ENCODE measurements at regions not wholly inside any gene's neighbourhood (a gene's known extent, or its start where the extent isn't known, plus 50 kb on each side); places are given as distances from the start of the nearest gene placed in this dataset.

DNA sequence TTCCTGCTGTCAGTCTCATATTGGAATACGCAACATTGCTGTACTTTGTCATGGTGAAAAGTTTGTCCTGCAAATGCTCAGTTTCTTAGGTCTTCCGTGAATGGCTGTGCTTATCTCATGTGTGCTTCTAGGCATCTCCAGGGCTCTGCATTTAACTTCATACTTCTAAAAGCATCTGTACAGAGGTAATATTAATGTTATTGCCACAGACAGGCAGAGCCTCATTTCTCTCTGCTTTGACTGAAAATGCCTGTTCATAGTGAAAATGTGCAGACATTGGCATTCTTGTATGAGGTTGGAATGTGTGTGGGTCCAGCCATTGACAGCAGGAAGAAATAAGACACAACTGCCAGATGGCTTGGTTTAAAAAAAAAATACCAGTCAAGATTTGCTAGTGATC, 140.1 kb upstream of the TTC29 start (continued):
- TF ChIP-seq, protein P1, sequence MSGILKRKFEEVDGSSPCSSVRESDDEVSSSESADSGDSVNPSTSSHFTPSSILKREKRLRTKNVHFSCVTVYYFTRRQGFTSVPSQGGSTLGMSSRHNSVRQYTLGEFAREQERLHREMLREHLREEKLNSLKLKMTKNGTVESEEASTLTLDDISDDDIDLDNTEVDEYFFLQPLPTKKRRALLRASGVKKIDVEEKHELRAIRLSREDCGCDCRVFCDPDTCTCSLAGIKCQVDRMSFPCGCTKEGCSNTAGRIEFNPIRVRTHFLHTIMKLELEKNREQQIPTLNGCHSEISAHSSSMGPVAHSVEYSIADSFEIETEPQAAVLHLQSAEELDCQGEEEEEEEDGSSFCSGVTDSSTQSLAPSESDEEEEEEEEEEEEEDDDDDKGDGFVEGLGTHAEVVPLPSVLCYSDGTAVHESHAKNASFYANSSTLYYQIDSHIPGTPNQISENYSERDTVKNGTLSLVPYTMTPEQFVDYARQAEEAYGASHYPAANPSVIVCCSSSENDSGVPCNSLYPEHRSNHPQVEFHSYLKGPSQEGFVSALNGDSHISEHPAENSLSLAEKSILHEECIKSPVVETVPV (CRISPR knock-in tag; IDR thresholded peaks at IDR 0.05): no peak
- TF ChIP-seq ZNF8 (CRISPR knock-in tag; IDR thresholded peaks at IDR 0.05) (no peak), RARB (CRISPR knock-in tag; IDR thresholded peaks at IDR 0.05) (no peak), GLIS3 (CRISPR knock-in tag; IDR thresholded peaks at IDR 0.05) (no peak), CSDC2 (CRISPR knock-in tag; IDR thresholded peaks at IDR 0.05) (peak; percentile 40; the same call in 1 of the 2 replicates), ISL1 (CRISPR knock-in tag; IDR thresholded peaks at IDR 0.05) (peak; percentile 89), ZFP3 (CRISPR knock-in tag; IDR thresholded peaks at IDR 0.05) (no peak), TCF4 (CRISPR knock-in tag; IDR thresholded peaks at IDR 0.05; ENCODE audit: borderline replicate concordance) (peak; percentile 80), ZNF565 (CRISPR knock-in tag; conservative IDR thresholded peaks at IDR 0.05; ENCODE audit: low read depth) (no peak), BACH2 (CRISPR knock-in tag; IDR thresholded peaks at IDR 0.05; ENCODE audit: borderline replicate concordance) (no peak), ZNF70 (CRISPR knock-in tag; IDR thresholded peaks at IDR 0.05) (no peak), PPARA (CRISPR knock-in tag; IDR thresholded peaks at IDR 0.05; ENCODE audit: borderline replicate concordance) (no peak)
- TF ChIP-seq, protein P2, sequence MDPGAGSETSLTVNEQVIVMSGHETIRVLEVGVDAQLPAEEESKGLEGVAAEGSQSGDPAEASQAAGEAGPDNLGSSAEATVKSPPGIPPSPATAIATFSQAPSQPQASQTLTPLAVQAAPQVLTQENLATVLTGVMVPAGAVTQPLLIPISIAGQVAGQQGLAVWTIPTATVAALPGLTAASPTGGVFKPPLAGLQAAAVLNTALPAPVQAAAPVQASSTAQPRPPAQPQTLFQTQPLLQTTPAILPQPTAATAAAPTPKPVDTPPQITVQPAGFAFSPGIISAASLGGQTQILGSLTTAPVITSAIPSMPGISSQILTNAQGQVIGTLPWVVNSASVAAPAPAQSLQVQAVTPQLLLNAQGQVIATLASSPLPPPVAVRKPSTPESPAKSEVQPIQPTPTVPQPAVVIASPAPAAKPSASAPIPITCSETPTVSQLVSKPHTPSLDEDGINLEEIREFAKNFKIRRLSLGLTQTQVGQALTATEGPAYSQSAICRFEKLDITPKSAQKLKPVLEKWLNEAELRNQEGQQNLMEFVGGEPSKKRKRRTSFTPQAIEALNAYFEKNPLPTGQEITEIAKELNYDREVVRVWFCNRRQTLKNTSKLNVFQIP (CRISPR knock-in tag; IDR thresholded peaks at IDR 0.05; ENCODE audit: borderline replicate concordance, low read depth): no peak

DNA sequence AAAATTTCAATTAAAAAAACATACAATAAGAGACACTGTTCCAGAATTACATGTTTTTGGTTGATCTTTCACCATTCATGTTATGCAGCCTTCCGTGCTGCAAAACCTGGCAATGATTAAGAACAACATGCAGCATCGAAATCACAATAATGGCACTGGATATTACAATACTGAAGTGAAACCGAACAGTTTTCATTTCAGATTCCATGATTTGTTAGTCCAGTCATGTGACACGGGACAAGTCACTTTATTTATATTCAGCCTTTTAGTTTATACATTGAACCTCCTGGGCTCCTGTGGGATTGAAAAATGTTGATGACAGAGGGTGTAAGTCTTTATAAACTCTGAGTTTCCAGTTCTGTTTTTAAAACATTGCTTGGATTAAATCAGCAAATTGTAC, 142.5 kb upstream of the TTC29 start:
- TF ChIP-seq ZNF565 (CRISPR knock-in tag; conservative IDR thresholded peaks at IDR 0.05; ENCODE audit: low read depth): no peak
- TF ChIP-seq ISL1 (CRISPR knock-in tag; IDR thresholded peaks at IDR 0.05): no peak
- TF ChIP-seq, protein P3, sequence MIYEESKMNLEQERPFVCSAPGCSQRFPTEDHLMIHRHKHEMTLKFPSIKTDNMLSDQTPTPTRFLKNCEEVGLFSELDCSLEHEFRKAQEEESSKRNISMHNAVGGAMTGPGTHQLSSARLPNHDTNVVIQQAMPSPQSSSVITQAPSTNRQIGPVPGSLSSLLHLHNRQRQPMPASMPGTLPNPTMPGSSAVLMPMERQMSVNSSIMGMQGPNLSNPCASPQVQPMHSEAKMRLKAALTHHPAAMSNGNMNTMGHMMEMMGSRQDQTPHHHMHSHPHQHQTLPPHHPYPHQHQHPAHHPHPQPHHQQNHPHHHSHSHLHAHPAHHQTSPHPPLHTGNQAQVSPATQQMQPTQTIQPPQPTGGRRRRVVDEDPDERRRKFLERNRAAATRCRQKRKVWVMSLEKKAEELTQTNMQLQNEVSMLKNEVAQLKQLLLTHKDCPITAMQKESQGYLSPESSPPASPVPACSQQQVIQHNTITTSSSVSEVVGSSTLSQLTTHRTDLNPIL (CRISPR knock-in tag; IDR thresholded peaks at IDR 0.05; ENCODE audit: low read depth): no peak
- TF ChIP-seq, protein P2 (CRISPR knock-in tag; IDR thresholded peaks at IDR 0.05; ENCODE audit: borderline replicate concordance, low read depth): no peak
- TF ChIP-seq, protein P4, sequence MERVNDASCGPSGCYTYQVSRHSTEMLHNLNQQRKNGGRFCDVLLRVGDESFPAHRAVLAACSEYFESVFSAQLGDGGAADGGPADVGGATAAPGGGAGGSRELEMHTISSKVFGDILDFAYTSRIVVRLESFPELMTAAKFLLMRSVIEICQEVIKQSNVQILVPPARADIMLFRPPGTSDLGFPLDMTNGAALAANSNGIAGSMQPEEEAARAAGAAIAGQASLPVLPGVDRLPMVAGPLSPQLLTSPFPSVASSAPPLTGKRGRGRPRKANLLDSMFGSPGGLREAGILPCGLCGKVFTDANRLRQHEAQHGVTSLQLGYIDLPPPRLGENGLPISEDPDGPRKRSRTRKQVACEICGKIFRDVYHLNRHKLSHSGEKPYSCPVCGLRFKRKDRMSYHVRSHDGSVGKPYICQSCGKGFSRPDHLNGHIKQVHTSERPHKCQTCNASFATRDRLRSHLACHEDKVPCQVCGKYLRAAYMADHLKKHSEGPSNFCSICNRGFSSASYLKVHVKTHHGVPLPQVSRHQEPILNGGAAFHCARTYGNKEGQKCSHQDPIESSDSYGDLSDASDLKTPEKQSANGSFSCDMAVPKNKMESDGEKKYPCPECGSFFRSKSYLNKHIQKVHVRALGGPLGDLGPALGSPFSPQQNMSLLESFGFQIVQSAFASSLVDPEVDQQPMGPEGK (CRISPR knock-in tag; IDR thresholded peaks at IDR 0.05; ENCODE audit: borderline replicate concordance): no peak
- no peak for TF ChIP-seq ESRRG (CRISPR knock-in tag; IDR thresholded peaks at IDR 0.05)
- TF ChIP-seq GLIS3 (CRISPR knock-in tag; IDR thresholded peaks at IDR 0.05): no peak
- TF ChIP-seq CSDC2 (CRISPR knock-in tag; IDR thresholded peaks at IDR 0.05): no peak
- TF ChIP-seq TOX (CRISPR knock-in tag; IDR thresholded peaks at IDR 0.05; ENCODE audit: borderline replicate concordance): no peak
- TF ChIP-seq OSR1 (CRISPR knock-in tag; IDR thresholded peaks at IDR 0.05): no peak
- TF ChIP-seq TCF4 (CRISPR knock-in tag; IDR thresholded peaks at IDR 0.05; ENCODE audit: borderline replicate concordance): no peak
- TF ChIP-seq SNAI2 (CRISPR knock-in tag; IDR thresholded peaks at IDR 0.05): no peak
- TF ChIP-seq ZNF8 (CRISPR knock-in tag; IDR thresholded peaks at IDR 0.05): no peak
- no peak for TF ChIP-seq BACH2 (CRISPR knock-in tag; IDR thresholded peaks at IDR 0.05; ENCODE audit: borderline replicate concordance)
- TF ChIP-seq ZFP3 (CRISPR knock-in tag; IDR thresholded peaks at IDR 0.05): no peak
- TF ChIP-seq ZC3H10 (CRISPR knock-in tag; IDR thresholded peaks at IDR 0.05): no peak

DNA sequence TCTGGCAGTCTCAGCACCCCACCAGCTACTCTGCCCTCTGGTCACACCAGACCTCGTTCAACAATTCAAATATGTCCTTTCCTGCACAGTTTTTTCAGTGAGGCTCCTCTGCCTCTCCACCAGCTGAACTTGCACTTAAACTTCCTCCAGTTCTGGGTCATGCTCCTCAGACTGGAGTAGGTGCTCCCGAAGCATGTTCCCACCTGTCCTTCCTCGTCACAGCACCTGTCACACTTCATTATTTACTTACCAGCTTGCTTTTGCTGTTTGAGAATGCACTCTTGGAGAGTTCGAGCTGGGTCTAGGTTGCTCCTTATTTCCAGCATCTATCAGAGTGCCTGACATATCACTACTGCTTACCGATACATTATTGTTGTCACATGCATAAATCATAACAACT, 144.8 kb upstream of the TTC29 start:
- ATAC-seq: no peak
- TF ChIP-seq BACH2 (CRISPR knock-in tag; IDR thresholded peaks at IDR 0.05; ENCODE audit: borderline replicate concordance) (no peak), ZFP3 (CRISPR knock-in tag; IDR thresholded peaks at IDR 0.05) (no peak), SNAI2 (CRISPR knock-in tag; IDR thresholded peaks at IDR 0.05) (no peak), ARNTL (CRISPR knock-in tag; IDR thresholded peaks at IDR 0.05; ENCODE audit: borderline replicate concordance, low read depth) (no peak), ZC3H10 (CRISPR knock-in tag; IDR thresholded peaks at IDR 0.05) (no peak), ISL1 (CRISPR knock-in tag; IDR thresholded peaks at IDR 0.05) (no peak), PPARA (CRISPR knock-in tag; IDR thresholded peaks at IDR 0.05; ENCODE audit: borderline replicate concordance) (no peak), CSDC2 (CRISPR knock-in tag; IDR thresholded peaks at IDR 0.05) (no peak), ZNF8 (CRISPR knock-in tag; IDR thresholded peaks at IDR 0.05) (no peak), ZNF70 (CRISPR knock-in tag; IDR thresholded peaks at IDR 0.05) (no peak)
- TF ChIP-seq, protein P5, sequence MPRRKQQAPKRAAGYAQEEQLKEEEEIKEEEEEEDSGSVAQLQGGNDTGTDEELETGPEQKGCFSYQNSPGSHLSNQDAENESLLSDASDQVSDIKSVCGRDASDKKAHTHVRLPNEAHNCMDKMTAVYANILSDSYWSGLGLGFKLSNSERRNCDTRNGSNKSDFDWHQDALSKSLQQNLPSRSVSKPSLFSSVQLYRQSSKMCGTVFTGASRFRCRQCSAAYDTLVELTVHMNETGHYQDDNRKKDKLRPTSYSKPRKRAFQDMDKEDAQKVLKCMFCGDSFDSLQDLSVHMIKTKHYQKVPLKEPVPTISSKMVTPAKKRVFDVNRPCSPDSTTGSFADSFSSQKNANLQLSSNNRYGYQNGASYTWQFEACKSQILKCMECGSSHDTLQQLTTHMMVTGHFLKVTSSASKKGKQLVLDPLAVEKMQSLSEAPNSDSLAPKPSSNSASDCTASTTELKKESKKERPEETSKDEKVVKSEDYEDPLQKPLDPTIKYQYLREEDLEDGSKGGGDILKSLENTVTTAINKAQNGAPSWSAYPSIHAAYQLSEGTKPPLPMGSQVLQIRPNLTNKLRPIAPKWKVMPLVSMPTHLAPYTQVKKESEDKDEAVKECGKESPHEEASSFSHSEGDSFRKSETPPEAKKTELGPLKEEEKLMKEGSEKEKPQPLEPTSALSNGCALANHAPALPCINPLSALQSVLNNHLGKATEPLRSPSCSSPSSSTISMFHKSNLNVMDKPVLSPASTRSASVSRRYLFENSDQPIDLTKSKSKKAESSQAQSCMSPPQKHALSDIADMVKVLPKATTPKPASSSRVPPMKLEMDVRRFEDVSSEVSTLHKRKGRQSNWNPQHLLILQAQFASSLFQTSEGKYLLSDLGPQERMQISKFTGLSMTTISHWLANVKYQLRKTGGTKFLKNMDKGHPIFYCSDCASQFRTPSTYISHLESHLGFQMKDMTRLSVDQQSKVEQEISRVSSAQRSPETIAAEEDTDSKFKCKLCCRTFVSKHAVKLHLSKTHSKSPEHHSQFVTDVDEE (CRISPR knock-in tag; IDR thresholded peaks at IDR 0.05): no peak
- TF ChIP-seq, protein P3 (CRISPR knock-in tag; IDR thresholded peaks at IDR 0.05; ENCODE audit: low read depth): no peak
- TF ChIP-seq, protein P4 (CRISPR knock-in tag; IDR thresholded peaks at IDR 0.05; ENCODE audit: borderline replicate concordance): no peak

More for the DNA sequence above, 142.5 kb upstream of the TTC29 start:
- no peak for ATAC-seq
